ENCODE measurements at regions not wholly inside any gene's neighbourhood (a gene's known extent, or its start where the extent isn't known, plus 50 kb on each side); places are given as distances from the start of the nearest gene placed in this dataset.

- TF ChIP-seq CTCF (conservative IDR thresholded peaks at IDR 0.05; ENCODE audit: low read depth, low read length) (no peak), EZH2 (IDR thresholded peaks at IDR 0.05; ENCODE audit: low read length, unreplicated experiment) (no peak)
These were observed 311.3 kb downstream of the SQOR start for GRCh38 chr15:45946111-45946510.

Measured in PC-3 (cell line).